PC-3 (cell line): ENCODE measurements at regions not wholly inside any gene's neighbourhood (a gene's known extent, or its start where the extent isn't known, plus 50 kb on each side); places are given as distances from the start of the nearest gene placed in this dataset.

Source experiments
- ATAC-seq: fragments of 200-7000 bp; cut with Tn5 transposase; 2 replicates; pipeline ENCODE4 v1.9.1; 2020; ENCODE audit warnings: mild to moderate bottlenecking, moderate library complexity
- BruUV-seq: library from RNA; stranded (reverse); fragments of 400-500 nt; replicated peaks from 2 replicates; lab custom pipeline; 2021; lab: Mats Ljungman, UMichigan
- CTCF ChIA-PET: fragments of 300-600 bp; sonication (Branson Sonifier 250); formaldehyde crosslinking; loops from one replicate; lab custom pipeline; 2022; ENCODE audit warnings: antibody characterized with exemption; lab: Charles Lee
- POLR2A ChIA-PET: fragments of 300-600 bp; sonication (Branson Sonifier 250); formaldehyde crosslinking; loops from one replicate; lab custom pipeline; 2022; ENCODE audit warnings: antibody characterized with exemption; ENCODE audit not compliant: unreplicated experiment; lab: Charles Lee
- DNase-seq: peaks from one replicate; pipeline ENCODE4 v3.0.0-alpha.2; 2015
- H2AFZ ChIP-seq: fragments of 300-600 bp; sonication (generic); 2 replicates; pipeline ENCODE4 v1.6.0; 2016; ENCODE audit warnings: antibody characterized with exemption, low read length
- H3F3A ChIP-seq: fragments of 300-600 bp; sonication (generic); one replicate; pipeline ENCODE4 v1.6.0; 2017; ENCODE audit warnings: antibody characterized with exemption, low read length, control low read depth, mild to moderate bottlenecking; ENCODE audit not compliant: unreplicated experiment
- H3K27ac ChIP-seq: fragments of 300-600 bp; sonication (generic); 2 replicates; pipeline ENCODE4 v1.5.1; 2016; ENCODE audit warnings: mild to moderate bottlenecking, low read length
- H3K27me3 ChIP-seq: fragments of 300-600 bp; sonication (generic); 2 replicates; pipeline ENCODE4 v1.6.1; 2016; ENCODE audit warnings: low read length, mixed read lengths
- H3K36me3 ChIP-seq: fragments of 300-600 bp; sonication (generic); 2 replicates; pipeline ENCODE4 v1.6.1; 2016; ENCODE audit warnings: low read depth, mixed run types, low read length, mixed read lengths
- H3K4me1 ChIP-seq: fragments of 300-600 bp; sonication (generic); 2 replicates; pipeline ENCODE4 v1.5.1; 2016; ENCODE audit warnings: low read length; ENCODE audit not compliant: insufficient read depth
- H3K4me2 ChIP-seq: fragments of 300-600 bp; sonication (generic); 2 replicates; pipeline ENCODE4 v1.6.0; 2016; ENCODE audit warnings: low read length
- H3K4me3 ChIP-seq: fragments of 300-600 bp; sonication (generic); 2 replicates; pipeline ENCODE4 v1.5.1; 2016; ENCODE audit warnings: mild to moderate bottlenecking, low read length, mixed read lengths
- H3K79me2 ChIP-seq: fragments of 300-600 bp; sonication (generic); 2 replicates; pipeline ENCODE4 v1.6.1; 2017; ENCODE audit warnings: low read length, mixed read lengths
- H3K9ac ChIP-seq: fragments of 300-600 bp; sonication (generic); 2 replicates; pipeline ENCODE4 v1.6.0; 2016; ENCODE audit warnings: mild to moderate bottlenecking, low read length
- H3K9me2 ChIP-seq: fragments of 300-600 bp; sonication (generic); replicated peaks from 2 replicates; pipeline ENCODE4 v1.6.1; 2016; ENCODE audit warnings: mixed run types, low read length, mixed read lengths
- H3K9me3 ChIP-seq: fragments of 300-600 bp; sonication (generic); 2 replicates; pipeline ENCODE4 v1.6.1; 2016; ENCODE audit warnings: low read length, mixed read lengths
- H4K20me1 ChIP-seq: fragments of 300-600 bp; sonication (generic); 2 replicates; pipeline ENCODE4 v1.6.1; 2016; ENCODE audit warnings: low read length, mixed read lengths
- EZH2 ChIP-seq: fragments of 300-600 bp; sonication (generic); IDR thresholded peaks from one replicate; pipeline ENCODE4 v1.6.1; 2017; ENCODE audit warnings: antibody characterized with exemption, mild to moderate bottlenecking, low read length; ENCODE audit not compliant: unreplicated experiment
- EZH2phosphoT487 ChIP-seq: fragments of 300-600 bp; sonication (generic); IDR thresholded peaks from 2 replicates; pipeline ENCODE4 v1.6.1; 2018; ENCODE audit warnings: mild to moderate bottlenecking, antibody characterized with exemption, low read length, borderline replicate concordance
- intact Hi-C: fragments of 100-400 bp; cut with micrococcal nuclease; formaldehyde crosslinking; loops from 2 replicates; pipeline ENCODE4 v1.9.0; 2023
- TF ChIP-seq, protein P1 (sequence below): fragments of 300-600 bp; sonication (generic); conservative IDR thresholded peaks from 2 replicates; pipeline ENCODE4 v1.5.1; 2017; ENCODE audit warnings: antibody characterized with exemption, low read depth, mild to moderate bottlenecking, low read length

DNA sequence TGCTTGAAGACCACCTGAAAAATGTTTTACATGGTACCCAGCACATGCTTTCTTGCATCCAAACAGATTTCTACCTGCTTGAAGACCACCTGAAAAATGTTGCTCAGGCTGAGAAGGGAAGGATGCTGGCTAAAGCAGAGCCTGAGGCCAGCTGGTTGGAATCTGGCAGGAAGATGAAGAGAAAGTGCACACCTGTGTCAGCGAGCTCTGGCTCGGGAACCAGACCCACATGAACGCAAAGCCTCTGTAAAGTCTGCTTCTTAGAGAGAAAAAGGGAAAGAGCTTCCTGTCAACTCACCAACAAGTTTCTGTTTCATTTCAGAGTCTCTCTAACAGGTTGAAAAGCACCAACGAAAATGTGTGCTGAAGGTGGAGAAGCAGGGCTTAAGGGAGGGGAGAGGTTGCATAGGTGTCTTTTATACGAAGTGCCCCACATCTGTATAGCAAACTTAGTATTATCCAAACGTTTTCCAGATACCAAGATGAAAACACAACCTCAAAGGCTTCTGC is 226.0 kb downstream of the TOX3 start:
- Histone ChIP-seq H3K9me2 (no peaks in the 10 kb centered on the region), H3K27ac (no peak overlapping the region), H3K27me3 (no peaks in the 10 kb centered on the region), H3K4me1 (no peaks in the 10 kb centered on the region), H3K36me3 (no peaks in the 10 kb centered on the region), H3K4me2 (no peak overlapping the region), H3K9me3 (no peaks in the 10 kb centered on the region), H4K20me1 (no peaks in the 10 kb centered on the region), H3F3A (no peaks in the 10 kb centered on the region), H2AFZ (no peak overlapping the region), H3K79me2 (no peaks in the 10 kb centered on the region), H3K4me3 (no peak overlapping the region), H3K9ac (no peak overlapping the region)
- ATAC-seq: no peak
- POLR2A ChIA-PET: no interaction called here
- CTCF ChIA-PET: no interaction called here
- DNase-seq: no peak
- intact Hi-C loops: no loop called here
- TF ChIP-seq, protein P1, sequence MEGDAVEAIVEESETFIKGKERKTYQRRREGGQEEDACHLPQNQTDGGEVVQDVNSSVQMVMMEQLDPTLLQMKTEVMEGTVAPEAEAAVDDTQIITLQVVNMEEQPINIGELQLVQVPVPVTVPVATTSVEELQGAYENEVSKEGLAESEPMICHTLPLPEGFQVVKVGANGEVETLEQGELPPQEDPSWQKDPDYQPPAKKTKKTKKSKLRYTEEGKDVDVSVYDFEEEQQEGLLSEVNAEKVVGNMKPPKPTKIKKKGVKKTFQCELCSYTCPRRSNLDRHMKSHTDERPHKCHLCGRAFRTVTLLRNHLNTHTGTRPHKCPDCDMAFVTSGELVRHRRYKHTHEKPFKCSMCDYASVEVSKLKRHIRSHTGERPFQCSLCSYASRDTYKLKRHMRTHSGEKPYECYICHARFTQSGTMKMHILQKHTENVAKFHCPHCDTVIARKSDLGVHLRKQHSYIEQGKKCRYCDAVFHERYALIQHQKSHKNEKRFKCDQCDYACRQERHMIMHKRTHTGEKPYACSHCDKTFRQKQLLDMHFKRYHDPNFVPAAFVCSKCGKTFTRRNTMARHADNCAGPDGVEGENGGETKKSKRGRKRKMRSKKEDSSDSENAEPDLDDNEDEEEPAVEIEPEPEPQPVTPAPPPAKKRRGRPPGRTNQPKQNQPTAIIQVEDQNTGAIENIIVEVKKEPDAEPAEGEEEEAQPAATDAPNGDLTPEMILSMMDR: no peak
- TF ChIP-seq EZH2 (no peak), EZH2phosphoT487 (no peak)
- BruUV-seq: no TSS peak

DNA sequence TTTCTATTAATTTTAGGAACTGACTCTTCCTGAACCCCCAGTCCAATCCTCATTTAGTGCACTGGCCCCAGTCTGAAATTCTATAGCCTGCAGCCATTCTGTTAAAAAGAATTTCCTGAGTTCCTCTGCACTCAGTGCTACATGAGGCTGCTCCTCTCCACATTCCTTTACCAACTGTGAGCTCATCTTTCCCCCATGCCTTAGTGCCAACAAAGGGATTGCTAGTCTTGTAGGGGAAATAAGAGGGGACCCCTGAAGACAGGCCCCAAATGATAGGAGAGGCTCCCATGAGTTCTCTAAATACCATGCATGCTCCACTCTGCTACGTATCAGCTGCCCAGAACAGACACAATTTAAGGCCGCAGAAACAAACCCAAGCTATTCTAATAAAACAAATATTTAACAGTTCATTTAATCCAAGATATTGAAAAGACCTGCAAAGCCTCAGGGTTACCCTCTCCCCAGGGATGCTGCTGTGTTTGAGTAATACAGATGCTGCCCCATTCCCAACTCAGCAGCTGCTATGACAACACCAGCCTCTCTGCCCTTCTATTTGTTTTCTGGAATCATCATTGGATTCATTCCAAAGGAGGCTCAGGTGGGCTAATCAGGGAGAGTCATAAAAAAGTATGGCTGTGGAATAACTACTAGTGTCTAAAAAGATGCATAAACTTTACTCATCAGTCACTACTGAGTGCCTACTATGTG is 228.5 kb downstream of the TOX3 start:
- TF ChIP-seq, protein P1: no peak
- TF ChIP-seq EZH2: no peak
- TF ChIP-seq EZH2phosphoT487: no peak
- intact Hi-C loops: no loop called here
- no peak overlapping the region for H2AFZ ChIP-seq
- H3K4me3 ChIP-seq: no peak overlapping the region
- no peaks in the 10 kb centered on the region for H3K79me2 ChIP-seq
- H3K27me3 ChIP-seq: no peaks in the 10 kb centered on the region
- H3K4me2 ChIP-seq: no peak overlapping the region
- H3F3A ChIP-seq: no peaks in the 10 kb centered on the region
- ATAC-seq (no peak), DNase-seq (no peak)
- POLR2A ChIA-PET: no interaction called here
- H3K36me3 ChIP-seq: no peaks in the 10 kb centered on the region
- H3K9me2 ChIP-seq: no peaks in the 10 kb centered on the region
- no TSS peak for BruUV-seq
- no peak overlapping the region for H3K9ac ChIP-seq
- CTCF ChIA-PET: no interaction called here
- H3K9me3 ChIP-seq: no peaks in the 10 kb centered on the region
- no peaks in the 10 kb centered on the region for H4K20me1 ChIP-seq
- no peak overlapping the region for H3K27ac ChIP-seq
- no peaks in the 10 kb centered on the region for H3K4me1 ChIP-seq

DNA sequence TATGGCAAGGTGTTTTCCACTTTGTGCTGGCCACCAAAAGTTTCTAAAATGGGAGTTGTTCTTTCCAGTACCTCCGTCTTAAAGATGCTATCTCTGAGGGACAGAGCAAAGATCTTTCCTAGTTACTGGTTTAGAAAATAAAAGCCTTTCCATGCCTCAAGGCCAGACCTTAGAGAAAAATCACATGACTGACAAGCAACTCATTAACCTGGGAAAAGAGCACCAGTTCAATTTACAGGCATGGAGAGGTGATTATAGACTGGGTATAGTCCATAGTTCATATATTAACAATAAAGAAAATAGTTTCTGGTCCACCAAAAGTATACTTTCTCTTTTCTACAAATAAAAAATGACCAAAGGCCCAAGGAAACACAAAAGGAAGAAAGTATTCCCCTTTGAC is 230.7 kb downstream of the TOX3 start:
- TF ChIP-seq, protein P1: no peak
- no peak for TF ChIP-seq EZH2
- TF ChIP-seq EZH2phosphoT487: no peak
- H4K20me1 ChIP-seq: no peaks in the 10 kb centered on the region
- no TSS peak for BruUV-seq
- CTCF ChIA-PET: no interaction called here
- H3K9me3 ChIP-seq: no peaks in the 10 kb centered on the region
- H3K27ac ChIP-seq: no peak overlapping the region
- no peaks in the 10 kb centered on the region for H3K4me1 ChIP-seq
- no peaks in the 10 kb centered on the region for H3K79me2 ChIP-seq
- no peak overlapping the region for H3K4me2 ChIP-seq
- H3K9me2 ChIP-seq: no peaks in the 10 kb centered on the region
- no peaks in the 10 kb centered on the region for H3F3A ChIP-seq
- POLR2A ChIA-PET: no interaction called here
- no peak overlapping the region for H3K9ac ChIP-seq
- no peak overlapping the region for H2AFZ ChIP-seq
- DNase-seq (no peak), ATAC-seq (no peak)
- H3K36me3 ChIP-seq: no peaks in the 10 kb centered on the region
- intact Hi-C loops: no loop called here
- H3K4me3 ChIP-seq: no peak overlapping the region
- no peaks in the 10 kb centered on the region for H3K27me3 ChIP-seq
